ENCODE measurements at regions not wholly inside any gene's neighbourhood (a gene's known extent, or its start where the extent isn't known, plus 50 kb on each side); places are given as distances from the start of the nearest gene placed in this dataset.

- no peak for DNase-seq
These were observed 61.7 kb upstream of the ELAVL2 start for GRCh38 chr9:23887781-23888180.
